ENCODE measurements at regions not wholly inside any gene's neighbourhood (a gene's known extent, or its start where the extent isn't known, plus 50 kb on each side); places are given as distances from the start of the nearest gene placed in this dataset.

GRCh38 chr20:48454671-48455490, 372.9 kb downstream of the PREX1 start:
- no peak for TF ChIP-seq RAD21 (IDR thresholded peaks at IDR 0.05; ENCODE audit: low read depth)
- no peak for TF ChIP-seq EGR1 (IDR thresholded peaks at IDR 0.05)
- TF ChIP-seq, protein P1, sequence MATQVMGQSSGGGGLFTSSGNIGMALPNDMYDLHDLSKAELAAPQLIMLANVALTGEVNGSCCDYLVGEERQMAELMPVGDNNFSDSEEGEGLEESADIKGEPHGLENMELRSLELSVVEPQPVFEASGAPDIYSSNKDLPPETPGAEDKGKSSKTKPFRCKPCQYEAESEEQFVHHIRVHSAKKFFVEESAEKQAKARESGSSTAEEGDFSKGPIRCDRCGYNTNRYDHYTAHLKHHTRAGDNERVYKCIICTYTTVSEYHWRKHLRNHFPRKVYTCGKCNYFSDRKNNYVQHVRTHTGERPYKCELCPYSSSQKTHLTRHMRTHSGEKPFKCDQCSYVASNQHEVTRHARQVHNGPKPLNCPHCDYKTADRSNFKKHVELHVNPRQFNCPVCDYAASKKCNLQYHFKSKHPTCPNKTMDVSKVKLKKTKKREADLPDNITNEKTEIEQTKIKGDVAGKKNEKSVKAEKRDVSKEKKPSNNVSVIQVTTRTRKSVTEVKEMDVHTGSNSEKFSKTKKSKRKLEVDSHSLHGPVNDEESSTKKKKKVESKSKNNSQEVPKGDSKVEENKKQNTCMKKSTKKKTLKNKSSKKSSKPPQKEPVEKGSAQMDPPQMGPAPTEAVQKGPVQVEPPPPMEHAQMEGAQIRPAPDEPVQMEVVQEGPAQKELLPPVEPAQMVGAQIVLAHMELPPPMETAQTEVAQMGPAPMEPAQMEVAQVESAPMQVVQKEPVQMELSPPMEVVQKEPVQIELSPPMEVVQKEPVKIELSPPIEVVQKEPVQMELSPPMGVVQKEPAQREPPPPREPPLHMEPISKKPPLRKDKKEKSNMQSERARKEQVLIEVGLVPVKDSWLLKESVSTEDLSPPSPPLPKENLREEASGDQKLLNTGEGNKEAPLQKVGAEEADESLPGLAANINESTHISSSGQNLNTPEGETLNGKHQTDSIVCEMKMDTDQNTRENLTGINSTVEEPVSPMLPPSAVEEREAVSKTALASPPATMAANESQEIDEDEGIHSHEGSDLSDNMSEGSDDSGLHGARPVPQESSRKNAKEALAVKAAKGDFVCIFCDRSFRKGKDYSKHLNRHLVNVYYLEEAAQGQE (IDR thresholded peaks at IDR 0.05; ENCODE audit: low read depth) = no peak
- no peak for TF ChIP-seq CREB1 (IDR thresholded peaks at IDR 0.05; ENCODE audit: low read depth)
- TF ChIP-seq ZBTB7A (IDR thresholded peaks at IDR 0.05; ENCODE audit: low read depth) = no peak
- no peak for TF ChIP-seq FOXM1 (IDR thresholded peaks at IDR 0.05; ENCODE audit: borderline replicate concordance, low read depth)
- TF ChIP-seq EP300 (IDR thresholded peaks at IDR 0.05; ENCODE audit: borderline replicate concordance) = no peak
- TF ChIP-seq YY1 (IDR thresholded peaks at IDR 0.05; ENCODE audit: low read depth) = no peak
- no peak for TF ChIP-seq CEBPB (IDR thresholded peaks at IDR 0.05)
- TF ChIP-seq TCF12 (IDR thresholded peaks at IDR 0.05; ENCODE audit: low read depth) = no peak
- no peak for TF ChIP-seq TEAD4 (IDR thresholded peaks at IDR 0.05)
- no peak for TF ChIP-seq TAF1 (IDR thresholded peaks at IDR 0.05; ENCODE audit: low read depth)
- TF ChIP-seq, protein P2, sequence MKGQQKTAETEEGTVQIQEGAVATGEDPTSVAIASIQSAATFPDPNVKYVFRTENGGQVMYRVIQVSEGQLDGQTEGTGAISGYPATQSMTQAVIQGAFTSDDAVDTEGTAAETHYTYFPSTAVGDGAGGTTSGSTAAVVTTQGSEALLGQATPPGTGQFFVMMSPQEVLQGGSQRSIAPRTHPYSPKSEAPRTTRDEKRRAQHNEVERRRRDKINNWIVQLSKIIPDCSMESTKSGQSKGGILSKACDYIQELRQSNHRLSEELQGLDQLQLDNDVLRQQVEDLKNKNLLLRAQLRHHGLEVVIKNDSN (IDR thresholded peaks at IDR 0.05) = no peak
- TF ChIP-seq NFIC (IDR thresholded peaks at IDR 0.05) = no peak

DNA sequence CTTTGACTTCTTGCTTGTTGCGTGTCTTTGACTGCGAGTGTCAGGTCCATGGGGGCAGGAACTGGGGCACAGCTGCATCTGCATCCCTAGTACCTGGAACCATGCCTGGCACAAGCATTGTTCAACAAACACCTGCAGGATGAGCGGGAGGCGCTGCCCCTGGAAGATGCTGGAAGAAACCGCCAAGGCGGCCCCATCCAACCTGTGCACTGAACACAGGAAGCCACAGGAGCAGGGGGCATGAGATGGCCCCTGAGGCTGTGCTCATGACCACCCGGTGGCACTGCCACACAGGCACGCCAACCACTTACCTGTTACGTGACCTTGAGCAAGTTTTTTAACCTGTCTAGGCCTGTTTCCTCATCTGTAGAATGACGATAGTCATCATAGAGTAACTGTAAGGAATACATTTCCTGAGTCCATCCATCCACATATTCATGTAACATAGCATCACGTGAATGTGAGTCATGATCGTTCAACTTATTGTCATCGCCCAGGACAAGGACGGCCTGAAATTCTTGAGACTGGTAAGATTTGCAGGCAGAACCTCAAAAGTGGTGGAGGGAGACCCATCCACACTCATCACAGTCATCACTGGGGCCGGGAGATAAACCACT, 374.2 kb downstream of the PREX1 start:
- TF ChIP-seq YY1 (IDR thresholded peaks at IDR 0.05; ENCODE audit: low read depth) = no peak
- TF ChIP-seq FOXM1 (IDR thresholded peaks at IDR 0.05; ENCODE audit: borderline replicate concordance, low read depth) = no peak
- TF ChIP-seq CREB1 (IDR thresholded peaks at IDR 0.05; ENCODE audit: low read depth) = no peak
- TF ChIP-seq TEAD4 (IDR thresholded peaks at IDR 0.05) = no peak
- no peak for TF ChIP-seq TAF1 (IDR thresholded peaks at IDR 0.05; ENCODE audit: low read depth)
- TF ChIP-seq RAD21 (IDR thresholded peaks at IDR 0.05; ENCODE audit: low read depth) = no peak
- TF ChIP-seq, protein P2 (IDR thresholded peaks at IDR 0.05) = no peak
- TF ChIP-seq EP300 (IDR thresholded peaks at IDR 0.05; ENCODE audit: borderline replicate concordance) = no peak
- no peak for TF ChIP-seq TCF12 (IDR thresholded peaks at IDR 0.05; ENCODE audit: low read depth)
- TF ChIP-seq, protein P1 (IDR thresholded peaks at IDR 0.05; ENCODE audit: low read depth) = no peak
- no peak for TF ChIP-seq CEBPB (IDR thresholded peaks at IDR 0.05)
- TF ChIP-seq NFIC (IDR thresholded peaks at IDR 0.05) = no peak
- TF ChIP-seq MAX (IDR thresholded peaks at IDR 0.05) = no peak
- TF ChIP-seq ZBTB7A (IDR thresholded peaks at IDR 0.05; ENCODE audit: low read depth) = no peak

- TF ChIP-seq TCF12 (IDR thresholded peaks at IDR 0.05; ENCODE audit: low read depth) (no peak), NFIC (IDR thresholded peaks at IDR 0.05) (no peak), MAX (IDR thresholded peaks at IDR 0.05) (no peak), CEBPB (IDR thresholded peaks at IDR 0.05) (no peak), CREB1 (IDR thresholded peaks at IDR 0.05; ENCODE audit: low read depth) (no peak), RAD21 (IDR thresholded peaks at IDR 0.05; ENCODE audit: low read depth) (no peak), ZBTB7A (IDR thresholded peaks at IDR 0.05; ENCODE audit: low read depth) (no peak), FOXM1 (IDR thresholded peaks at IDR 0.05; ENCODE audit: borderline replicate concordance, low read depth) (no peak), EGR1 (IDR thresholded peaks at IDR 0.05) (no peak), YY1 (IDR thresholded peaks at IDR 0.05; ENCODE audit: low read depth) (no peak), TEAD4 (IDR thresholded peaks at IDR 0.05) (no peak), TAF1 (IDR thresholded peaks at IDR 0.05; ENCODE audit: low read depth) (no peak)
- TF ChIP-seq, protein P2 (IDR thresholded peaks at IDR 0.05) = no peak
Observed at GRCh38 chr20:48451401-48451800, 376.4 kb downstream of the PREX1 start.

GRCh38 chr20:48448666-48449600, 378.9 kb downstream of the PREX1 start:
- TF ChIP-seq, protein P2 (IDR thresholded peaks at IDR 0.05) = no peak
- TF ChIP-seq ZBTB7A (IDR thresholded peaks at IDR 0.05; ENCODE audit: low read depth) (no peak), YY1 (IDR thresholded peaks at IDR 0.05; ENCODE audit: low read depth) (no peak), EP300 (IDR thresholded peaks at IDR 0.05; ENCODE audit: borderline replicate concordance) (no peak), CREB1 (IDR thresholded peaks at IDR 0.05; ENCODE audit: low read depth) (no peak), TCF12 (IDR thresholded peaks at IDR 0.05; ENCODE audit: low read depth) (no peak)

Data from Ishikawa (cell line).